ENCODE measurements at regions not wholly inside any gene's neighbourhood (a gene's known extent, or its start where the extent isn't known, plus 50 kb on each side); places are given as distances from the start of the nearest gene placed in this dataset.
"Not testable (repeated sequence)": the region's sequence is repeated elsewhere in the genome, so short reads cannot be mapped to it uniquely, and the experiment has no call there.

- no peak for DNase-seq
Measured at GRCh38 chr7:81111781-81112540, 193.1 kb upstream of the SEMA3C start.

- no peak for DNase-seq
Measured at GRCh38 chr7:81111358-81111757, 192.5 kb upstream of the SEMA3C start.

- no peak for DNase-seq
Measured at GRCh38 chr7:81110673-81111072, 191.8 kb upstream of the SEMA3C start.

- no peak for DNase-seq
Measured at GRCh38 chr7:81098213-81098612, 179.4 kb upstream of the SEMA3C start.

GRCh38 chr7:81094952-81095351 is 176.1 kb upstream of the SEMA3C start:
- DNase-seq: no peak

GRCh38 chr7:81081616-81082015 is 162.8 kb upstream of the SEMA3C start:
- DNase-seq: no peak

DNA sequence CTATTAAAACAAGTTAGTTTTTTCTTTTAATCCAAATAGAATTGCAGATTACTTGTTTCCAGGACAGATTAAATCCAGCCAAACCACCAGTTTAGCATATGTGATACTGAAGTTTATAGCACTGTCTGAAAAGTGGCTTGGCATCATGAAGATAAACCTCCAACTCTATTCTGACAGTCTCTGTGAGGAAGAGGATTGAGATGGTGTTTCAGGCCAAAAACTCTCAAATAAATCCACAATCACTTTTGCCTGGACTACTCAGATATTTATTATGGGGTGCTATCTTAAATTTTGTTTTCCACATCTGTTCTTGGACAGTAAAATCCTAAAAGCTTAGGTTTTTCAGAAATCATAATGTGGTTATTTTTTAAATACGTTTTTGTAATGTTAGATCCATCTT is 161.7 kb upstream of the SEMA3C start:
- DNase-seq: no peak

GRCh38 chr7:81079746-81080145 is 160.9 kb upstream of the SEMA3C start:
- no peak for DNase-seq

GRCh38 chr7:81075150-81075549 is 156.3 kb upstream of the SEMA3C start:
- DNase-seq: no peak

DNA sequence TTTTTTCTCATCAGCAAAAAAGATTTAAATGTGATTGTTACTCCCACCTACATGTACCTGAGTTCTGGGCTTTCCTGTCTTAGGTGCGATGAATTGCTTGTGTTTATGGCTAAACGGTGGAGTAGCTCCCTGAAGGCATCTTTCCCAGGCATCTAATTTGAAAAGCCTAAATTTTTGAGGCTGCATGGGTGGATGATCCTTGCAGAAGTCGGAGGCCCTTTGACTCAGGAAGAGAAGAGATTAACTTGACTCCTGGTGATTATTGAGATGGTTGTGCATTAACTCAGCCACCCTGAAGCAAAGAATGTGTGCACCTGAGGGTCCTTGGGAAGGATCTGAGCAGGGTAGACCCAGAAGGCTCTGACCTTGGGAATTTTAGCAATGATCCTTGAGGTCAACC is 155.6 kb upstream of the SEMA3C start:
- DNase-seq: no peak

DNA sequence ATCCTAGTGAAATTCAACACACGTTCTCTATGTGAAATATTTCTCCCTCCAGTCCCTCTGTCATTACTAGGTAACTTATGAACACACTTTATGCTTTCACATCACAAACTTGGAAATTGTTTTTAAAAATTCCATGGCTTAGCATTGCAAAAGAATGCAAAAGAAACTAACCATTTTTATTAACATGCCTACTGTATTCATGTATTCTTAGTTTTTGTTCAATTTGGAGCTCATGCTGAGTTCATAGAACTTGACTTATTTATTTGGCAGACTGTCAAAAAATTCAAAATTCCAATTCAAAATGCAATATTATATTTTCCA is 155.0 kb upstream of the SEMA3C start:
- DNase-seq: no peak

DNA sequence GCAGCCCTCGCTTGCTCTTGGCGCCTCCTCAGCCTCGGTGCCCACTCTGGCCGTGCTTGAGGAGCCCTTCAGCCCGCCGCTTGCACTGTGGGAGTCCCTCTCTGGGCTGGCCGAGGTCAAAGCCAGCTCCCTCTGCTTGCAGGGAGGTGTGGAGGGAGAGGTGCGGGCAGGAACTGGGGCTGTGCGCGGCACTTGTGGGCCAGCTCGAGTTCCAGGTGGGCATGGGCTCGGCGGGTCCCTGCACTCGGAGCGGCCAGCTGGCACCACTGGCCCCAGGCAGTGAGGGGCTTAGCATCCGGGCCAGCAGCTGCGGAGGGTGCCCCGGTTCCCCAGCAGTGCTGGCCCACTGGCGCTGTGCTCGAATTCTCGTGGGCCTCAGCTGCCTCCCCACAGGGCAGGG is 152.1 kb upstream of the SEMA3C start:
- no peak for DNase-seq

- no peak for DNase-seq
Measured at GRCh38 chr7:81066797-81067196, 147.9 kb upstream of the SEMA3C start.

DNA sequence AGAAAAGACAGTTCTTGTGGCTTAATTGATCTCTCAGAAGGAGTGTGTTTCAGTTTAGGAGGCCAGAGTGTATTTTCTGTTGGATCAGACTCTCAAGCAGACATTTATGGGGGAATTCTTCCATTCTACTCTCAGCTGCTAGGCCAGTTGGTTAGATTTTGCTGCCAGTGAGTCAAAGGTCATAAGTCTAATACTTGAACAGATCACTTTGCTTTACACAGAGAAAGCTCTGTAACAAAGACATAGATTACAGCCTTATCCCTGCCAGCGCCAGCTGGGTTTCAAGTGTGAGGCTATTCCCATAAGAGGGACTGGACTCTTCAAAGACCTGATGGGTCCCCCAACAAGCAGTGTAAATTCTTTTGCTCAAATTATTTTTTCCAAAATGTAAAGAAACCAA is 145.6 kb upstream of the SEMA3C start:
- DNase-seq: no peak

GRCh38 chr7:81062755-81063154 is 143.9 kb upstream of the SEMA3C start:
- DNase-seq: no peak

DNA sequence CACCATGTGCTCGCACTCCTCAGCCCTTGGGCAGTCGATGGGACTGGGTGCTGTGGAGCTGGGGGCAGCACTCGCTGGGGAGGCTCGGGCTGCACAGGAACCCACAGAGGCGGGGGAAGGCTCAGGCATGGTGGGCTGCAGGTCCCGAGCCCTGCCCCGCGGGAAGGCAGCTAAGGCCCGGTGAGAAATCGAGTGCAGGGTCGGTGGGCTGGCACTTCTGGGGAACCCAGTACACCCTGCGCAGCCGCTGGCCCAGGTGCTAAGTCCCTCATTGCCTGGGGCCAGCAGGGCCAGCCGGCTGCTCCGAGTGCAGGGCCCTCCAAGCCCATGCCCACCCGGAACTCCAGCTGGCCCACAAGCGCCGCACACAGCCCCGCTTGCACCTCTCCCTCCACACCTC is 138.6 kb upstream of the SEMA3C start:
- not testable (repeated sequence) for DNase-seq

- DNase-seq: no peak
Measured at GRCh38 chr7:81053623-81054022, 134.8 kb upstream of the SEMA3C start.

DNA sequence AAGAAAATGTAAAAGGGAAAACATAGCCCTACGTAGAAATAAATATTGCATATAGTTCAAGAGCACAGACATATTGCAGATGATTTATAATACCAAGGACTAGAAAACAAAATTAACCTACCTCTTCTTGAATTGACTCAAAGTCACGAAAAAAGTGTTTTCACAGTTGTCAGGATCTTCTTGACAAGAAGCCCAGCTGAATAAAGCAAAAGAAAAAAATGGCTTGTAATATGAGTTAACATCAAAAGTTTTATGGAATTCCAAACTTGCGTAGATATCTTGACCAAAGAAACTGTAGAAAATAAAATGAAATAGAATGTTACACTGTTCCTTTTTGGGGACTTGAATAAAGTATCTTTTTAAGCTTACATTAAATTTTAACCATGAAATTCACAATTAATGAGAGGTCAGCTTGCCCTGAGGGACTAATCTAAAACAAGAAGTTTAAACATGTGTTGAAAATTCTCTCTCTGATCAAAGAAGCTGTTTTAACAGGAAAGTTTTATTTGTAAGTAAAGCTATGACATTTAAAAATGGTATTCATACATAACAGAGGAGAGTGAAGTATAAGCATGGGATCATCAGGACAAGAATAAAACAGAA is 133.1 kb upstream of the SEMA3C start:
- no peak for DNase-seq

DNA sequence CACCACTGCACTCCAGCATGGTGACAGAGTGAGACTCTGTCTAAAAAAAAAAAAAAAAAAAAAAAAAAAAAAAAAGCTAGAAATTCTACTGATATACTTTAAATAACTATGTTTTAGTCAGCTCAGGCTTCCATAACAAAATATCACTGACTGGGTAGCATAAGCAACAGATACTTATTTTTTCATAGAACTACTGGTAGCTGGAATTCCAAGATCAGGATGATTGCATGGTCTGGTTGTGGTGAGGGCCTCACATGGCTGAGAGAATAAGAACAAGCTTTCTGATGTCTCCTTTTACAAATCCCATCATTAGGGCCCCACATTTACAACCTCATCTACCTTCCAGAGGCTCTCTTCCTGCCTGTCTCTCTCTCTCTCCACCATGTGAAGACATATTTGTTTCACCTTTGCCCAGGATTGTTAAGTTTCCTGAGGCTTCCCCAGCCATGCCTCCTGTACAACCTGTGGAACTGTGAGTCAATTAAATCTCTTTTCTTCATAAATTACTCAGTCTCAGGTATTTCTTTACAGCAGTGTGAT is 126.7 kb upstream of the SEMA3C start:
- DNase-seq: no peak

GRCh38 chr7:81042646-81043045 is 123.8 kb upstream of the SEMA3C start:
- not testable (repeated sequence) for DNase-seq

GRCh38 chr7:81040496-81040895 is 121.6 kb upstream of the SEMA3C start:
- DNase-seq: no peak

- no peak for DNase-seq
Measured at GRCh38 chr7:81036871-81037270, 118.0 kb upstream of the SEMA3C start.

GRCh38 chr7:81036057-81036456 is 117.2 kb upstream of the SEMA3C start:
- DNase-seq: no peak

DNA sequence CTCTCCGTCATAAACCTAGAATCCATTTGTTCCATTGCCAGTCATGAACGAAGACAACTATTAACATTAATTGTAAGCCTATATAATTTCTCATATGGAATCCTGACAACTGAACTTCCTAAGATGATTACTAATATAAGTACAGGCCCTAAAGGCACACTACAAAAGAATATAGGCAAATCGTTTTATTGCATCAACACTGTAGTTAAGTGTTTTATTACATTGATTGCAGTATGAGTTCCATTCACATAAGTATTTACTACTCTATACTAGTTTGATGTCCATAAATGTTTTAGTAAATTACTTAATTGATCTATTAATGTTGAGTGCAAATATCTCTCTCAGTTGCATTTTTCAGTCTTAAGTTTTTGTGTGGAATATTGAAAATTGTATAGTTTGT is 113.1 kb upstream of the SEMA3C start:
- no peak for DNase-seq

- no peak for DNase-seq
Measured at GRCh38 chr7:81031243-81031642, 112.4 kb upstream of the SEMA3C start.

All from hippocampal formation (tissue), 2 donors.